ENCODE measurements at regions not wholly inside any gene's neighbourhood (a gene's known extent, or its start where the extent isn't known, plus 50 kb on each side); places are given as distances from the start of the nearest gene placed in this dataset.

- Mint-ChIP-seq H3K4me3 (no peak overlapping the region), H3K4me1 (ENCODE audit: low read depth) (no peaks in the 10 kb centered on the region), H3K27me3 (peaks cover 43% of the 10 kb centered on the region), H3K9me3 (no peaks in the 10 kb centered on the region), H3K27ac (no peak overlapping the region), H3K36me3 (ENCODE audit: low read depth) (no peaks in the 10 kb centered on the region)
- CTCF ChIA-PET: no interaction called here
- Histone ChIP-seq H3K36me3 (ENCODE audit: insufficient read depth, low read length) (no peaks in the 10 kb centered on the region), H3K27ac (ENCODE audit: low read depth in 1 of 2, low read length in 2 of 2) (no peak overlapping the region), H3K9me3 (ENCODE audit: control insufficient read depth in 1 of 2, insufficient read depth in 1 of 2, low read length in 2 of 2) (no peaks in the 10 kb centered on the region), H3K27me3 (ENCODE audit: control insufficient read depth in 1 of 2, insufficient read depth in 2 of 2, low read length in 2 of 2) (peaks cover 5 to 7% of the 10 kb centered on the region in 2 experiments), H3K4me3 (ENCODE audit: low read length) (no peak overlapping the region), H3K4me1 (ENCODE audit: insufficient read depth, low read length) (no peaks in the 10 kb centered on the region)
- DNase-seq (no peak), ATAC-seq (ENCODE audit: poor library complexity) (no peak)
- TF ChIP-seq CTCF (IDR thresholded peaks at IDR 0.05): no peak
- intact Hi-C loops (cut with DNase I, micrococcal nuclease): no loop called here
- POLR2A ChIA-PET: no interaction called here
Observed at GRCh38 chr11:11731311-11732083, 109.7 kb upstream of the GALNT18 start.

DNA sequence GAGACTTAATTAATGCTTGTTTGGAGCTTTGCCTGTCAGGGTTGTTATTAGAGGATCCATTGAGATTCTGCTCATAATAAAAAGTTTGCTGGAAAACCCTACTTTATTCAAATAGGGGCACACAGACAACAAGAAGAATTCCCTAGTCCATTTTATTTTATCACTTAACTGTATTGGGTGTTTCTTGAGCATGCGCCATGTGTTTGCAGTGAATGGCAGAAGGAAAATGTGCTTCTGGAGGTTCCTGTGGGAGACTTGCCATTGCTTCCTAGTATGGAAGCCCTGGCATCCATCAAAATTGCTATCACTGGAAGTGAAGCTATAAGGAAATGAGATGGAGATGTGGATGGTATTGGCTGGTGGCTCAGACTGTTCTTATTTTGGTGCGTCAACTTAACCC is 106.6 kb upstream of the GALNT18 start:
- Histone ChIP-seq H3K27me3 (ENCODE audit: control insufficient read depth in 1 of 2, insufficient read depth in 2 of 2, low read length in 2 of 2) (peaks cover 5 to 6% of the 10 kb centered on the region in 2 experiments), H3K27ac (ENCODE audit: low read depth in 1 of 2, low read length in 2 of 2) (no peak overlapping the region), H3K4me3 (ENCODE audit: low read length) (no peak overlapping the region), H3K9me3 (ENCODE audit: control insufficient read depth in 1 of 2, insufficient read depth in 1 of 2, low read length in 2 of 2) (no peaks in the 10 kb centered on the region), H3K36me3 (ENCODE audit: insufficient read depth, low read length) (no peaks in the 10 kb centered on the region), H3K4me1 (ENCODE audit: insufficient read depth, low read length) (no peaks in the 10 kb centered on the region)
- peaks cover 41% of the 10 kb centered on the region for H3K27me3 Mint-ChIP-seq
- H3K27ac Mint-ChIP-seq: no peak overlapping the region
- H3K9me3 Mint-ChIP-seq: no peaks in the 10 kb centered on the region
- CTCF ChIA-PET: no interaction called here
- intact Hi-C loops (cut with DNase I, micrococcal nuclease): no loop called here
- no peak overlapping the region for H3K4me3 Mint-ChIP-seq
- TF ChIP-seq CTCF (IDR thresholded peaks at IDR 0.05): no peak
- H3K36me3 Mint-ChIP-seq (ENCODE audit: low read depth): no peaks in the 10 kb centered on the region
- POLR2A ChIA-PET: no interaction called here
- no peaks in the 10 kb centered on the region for H3K4me1 Mint-ChIP-seq (ENCODE audit: low read depth)
- no peak for DNase-seq
- no peak for ATAC-seq (ENCODE audit: poor library complexity)

GRCh38 chr11:11725438-11725837 is 103.6 kb upstream of the GALNT18 start:
- no peak overlapping the region for H3K27ac Mint-ChIP-seq
- peaks cover 0 to 13% of the 10 kb centered on the region in 2 experiments for H3K9me3 ChIP-seq (ENCODE audit: control insufficient read depth in 1 of 2, insufficient read depth in 1 of 2, low read length in 2 of 2)
- no peaks in the 10 kb centered on the region for H3K4me1 ChIP-seq (ENCODE audit: insufficient read depth, low read length)
- H3K27ac ChIP-seq (ENCODE audit: low read depth in 1 of 2, low read length in 2 of 2): no peak overlapping the region
- no peak overlapping the region for H3K4me3 Mint-ChIP-seq
- H3K27me3 ChIP-seq (ENCODE audit: control insufficient read depth in 1 of 2, insufficient read depth in 2 of 2, low read length in 2 of 2): peaks cover 4 to 5% of the 10 kb centered on the region in 2 experiments
- peaks cover 50% of the 10 kb centered on the region for H3K27me3 Mint-ChIP-seq
- TF ChIP-seq CTCF (IDR thresholded peaks at IDR 0.05): no peak
- H3K4me1 Mint-ChIP-seq (ENCODE audit: low read depth): no peaks in the 10 kb centered on the region
- ChIA-PET POLR2A (no interaction called here), CTCF (no interaction called here)
- no peak overlapping the region for H3K4me3 ChIP-seq (ENCODE audit: low read length)
- no peaks in the 10 kb centered on the region for H3K36me3 Mint-ChIP-seq (ENCODE audit: low read depth)
- no peaks in the 10 kb centered on the region for H3K36me3 ChIP-seq (ENCODE audit: insufficient read depth, low read length)
- peaks cover 6% of the 10 kb centered on the region for H3K9me3 Mint-ChIP-seq
- DNase-seq (no peak), ATAC-seq (ENCODE audit: poor library complexity) (no peak)
- intact Hi-C loops (cut with DNase I, micrococcal nuclease): no loop called here
